Hepatocyte (in vitro differentiated cells): ENCODE measurements at regions not wholly inside any gene's neighbourhood (a gene's known extent, or its start where the extent isn't known, plus 50 kb on each side); places are given as distances from the start of the nearest gene placed in this dataset.

Source experiments
- CTCF ChIP-seq: fragments of 200-600 bp; sonication (generic); IDR thresholded peaks from 2 replicates; pipeline ENCODE4 v1.5.1; 2016; ENCODE audit warnings: antibody characterized with exemption, mild to moderate bottlenecking; ENCODE audit not compliant: poor library complexity
- EZH2phosphoT487 ChIP-seq: fragments of 200-600 bp; sonication (generic); IDR thresholded peaks from one replicate; pipeline ENCODE4 v1.6.1; 2018; ENCODE audit warnings: antibody characterized with exemption, mild to moderate bottlenecking, low read depth, moderate library complexity; ENCODE audit not compliant: unreplicated experiment, severe bottlenecking

GRCh38 chr22:22048318-22048942, 65.8 kb upstream of the TOP3B start:
- TF ChIP-seq CTCF (no peak), EZH2phosphoT487 (no peak)
